MG63 (cell line): ENCODE measurements at regions not wholly inside any gene's neighbourhood (a gene's known extent, or its start where the extent isn't known, plus 50 kb on each side); places are given as distances from the start of the nearest gene placed in this dataset.

ENCODE experiments used
- DNase-seq: peaks from one replicate; pipeline ENCODE4 v3.0.0-alpha.2; 2020
- H3K27me3 ChIP-seq: fragments of 250-450 bp; sonication (Bioruptor Pico); 2 replicates; pipeline ENCODE4 v1.5.1; 2020; ENCODE audit warnings: mild to moderate bottlenecking, moderate library complexity
- H3K36me3 ChIP-seq: fragments of 250-450 bp; sonication (Bioruptor Pico); 2 replicates; pipeline ENCODE4 v1.5.1; 2020; ENCODE audit warnings: mild to moderate bottlenecking, moderate library complexity
- H3K4me3 ChIP-seq: fragments of 250-450 bp; sonication (Bioruptor Pico); 2 replicates; pipeline ENCODE4 v1.5.1; 2020; ENCODE audit warnings: mild to moderate bottlenecking, moderate library complexity
- H3K9me3 ChIP-seq: fragments of 250-450 bp; sonication (Bioruptor Pico); 2 replicates; pipeline ENCODE4 v1.5.1; 2020; ENCODE audit warnings: mild to moderate bottlenecking, moderate library complexity

- no peaks in the 10 kb centered on the region for H3K9me3 ChIP-seq
- H3K36me3 ChIP-seq, result no peaks in the 10 kb centered on the region
- no peak for DNase-seq
- H3K27me3 ChIP-seq, result no peaks in the 10 kb centered on the region
- no peak overlapping the region for H3K4me3 ChIP-seq
These were observed 268.7 kb downstream of the OLFM3 start for GRCh38 chr1:101728029-101728428.

- no peak for DNase-seq
- Histone ChIP-seq H3K27me3 (no peaks in the 10 kb centered on the region), H3K9me3 (no peaks in the 10 kb centered on the region), H3K4me3 (no peak overlapping the region), H3K36me3 (no peaks in the 10 kb centered on the region)
These were observed 266.2 kb downstream of the OLFM3 start for GRCh38 chr1:101730559-101730958.

- no peak for DNase-seq
- H3K9me3 ChIP-seq, result no peaks in the 10 kb centered on the region
- H3K4me3 ChIP-seq, result no peak overlapping the region
- H3K27me3 ChIP-seq, result no peaks in the 10 kb centered on the region
- no peaks in the 10 kb centered on the region for H3K36me3 ChIP-seq
These were observed 264.5 kb downstream of the OLFM3 start for GRCh38 chr1:101732261-101732660.

- no peaks in the 10 kb centered on the region for H3K36me3 ChIP-seq
- no peak overlapping the region for H3K4me3 ChIP-seq
- H3K27me3 ChIP-seq, result no peaks in the 10 kb centered on the region
- no peaks in the 10 kb centered on the region for H3K9me3 ChIP-seq
- DNase-seq, result no peak
These were observed 263.4 kb downstream of the OLFM3 start for GRCh38 chr1:101733340-101733739.

- Histone ChIP-seq H3K27me3 (no peaks in the 10 kb centered on the region), H3K4me3 (no peak overlapping the region), H3K36me3 (no peaks in the 10 kb centered on the region), H3K9me3 (no peaks in the 10 kb centered on the region)
- DNase-seq, result no peak
These were observed 258.3 kb downstream of the OLFM3 start for GRCh38 chr1:101738475-101738874.

GRCh38 chr1:101739146-101739545 lies 257.6 kb downstream of the OLFM3 start:
- Histone ChIP-seq H3K9me3 (no peaks in the 10 kb centered on the region), H3K27me3 (no peaks in the 10 kb centered on the region), H3K4me3 (no peak overlapping the region), H3K36me3 (no peaks in the 10 kb centered on the region)
- DNase-seq, result no peak

GRCh38 chr1:101739826-101740330 lies 256.8 kb downstream of the OLFM3 start:
- Histone ChIP-seq H3K27me3 (no peaks in the 10 kb centered on the region), H3K36me3 (no peaks in the 10 kb centered on the region), H3K4me3 (no peak overlapping the region), H3K9me3 (no peaks in the 10 kb centered on the region)
- no peak for DNase-seq

- Histone ChIP-seq H3K4me3 (no peak overlapping the region), H3K36me3 (no peaks in the 10 kb centered on the region), H3K9me3 (no peaks in the 10 kb centered on the region), H3K27me3 (no peaks in the 10 kb centered on the region)
- DNase-seq, result no peak
These were observed 254.8 kb downstream of the OLFM3 start for GRCh38 chr1:101741910-101742309.

- Histone ChIP-seq H3K36me3 (no peaks in the 10 kb centered on the region), H3K4me3 (no peak overlapping the region)
These were observed 254.2 kb downstream of the OLFM3 start for GRCh38 chr1:101742509-101742908.

GRCh38 chr1:101745551-101746270 lies 251.0 kb downstream of the OLFM3 start:
- Histone ChIP-seq H3K27me3 (no peaks in the 10 kb centered on the region), H3K9me3 (no peaks in the 10 kb centered on the region), H3K36me3 (no peaks in the 10 kb centered on the region), H3K4me3 (no peak overlapping the region)
- DNase-seq, result no peak

More at GRCh38 chr1:101742509-101742908, 254.2 kb downstream of the OLFM3 start:
- no peaks in the 10 kb centered on the region for H3K27me3 ChIP-seq
- H3K9me3 ChIP-seq, result no peaks in the 10 kb centered on the region
- no peak for DNase-seq

GRCh38 chr1:101748077-101748476 lies 248.6 kb downstream of the OLFM3 start:
- no peaks in the 10 kb centered on the region for H3K9me3 ChIP-seq
- no peak overlapping the region for H3K4me3 ChIP-seq
- DNase-seq, result no peak
- H3K27me3 ChIP-seq, result no peaks in the 10 kb centered on the region
- H3K36me3 ChIP-seq, result no peaks in the 10 kb centered on the region
